Keratinocyte (primary cell): ENCODE measurements at regions not wholly inside any gene's neighbourhood (a gene's known extent, or its start where the extent isn't known, plus 50 kb on each side); places are given as distances from the start of the nearest gene placed in this dataset.

Experiments
- EZH2 ChIP-seq: IDR thresholded peaks from one replicate; pipeline ENCODE4 v1.6.1; 2012; ENCODE audit warnings: inconsistent platforms, mild to moderate bottlenecking, low read length, moderate library complexity
- TF ChIP-seq, protein P1 (sequence below), 3 experiments: IDR thresholded peaks in 1 of 3; conservative IDR thresholded peaks in 1 of 3; optimal IDR thresholded peaks in 1 of 3; 2 replicates in 2 of 3; 3 replicates in 1 of 3; pipeline versions ENCODE3 to v1.5.1; 2011; ENCODE audit warnings: low read length in 3 of 3, mild to moderate bottlenecking in 3 of 3, moderate library complexity in 2 of 3, control low read depth in 1 of 3, inconsistent platforms in 1 of 3; ENCODE audit not compliant: insufficient read depth in 2 of 3; ENCODE audit errors: extremely low read depth in 1 of 3

DNA sequence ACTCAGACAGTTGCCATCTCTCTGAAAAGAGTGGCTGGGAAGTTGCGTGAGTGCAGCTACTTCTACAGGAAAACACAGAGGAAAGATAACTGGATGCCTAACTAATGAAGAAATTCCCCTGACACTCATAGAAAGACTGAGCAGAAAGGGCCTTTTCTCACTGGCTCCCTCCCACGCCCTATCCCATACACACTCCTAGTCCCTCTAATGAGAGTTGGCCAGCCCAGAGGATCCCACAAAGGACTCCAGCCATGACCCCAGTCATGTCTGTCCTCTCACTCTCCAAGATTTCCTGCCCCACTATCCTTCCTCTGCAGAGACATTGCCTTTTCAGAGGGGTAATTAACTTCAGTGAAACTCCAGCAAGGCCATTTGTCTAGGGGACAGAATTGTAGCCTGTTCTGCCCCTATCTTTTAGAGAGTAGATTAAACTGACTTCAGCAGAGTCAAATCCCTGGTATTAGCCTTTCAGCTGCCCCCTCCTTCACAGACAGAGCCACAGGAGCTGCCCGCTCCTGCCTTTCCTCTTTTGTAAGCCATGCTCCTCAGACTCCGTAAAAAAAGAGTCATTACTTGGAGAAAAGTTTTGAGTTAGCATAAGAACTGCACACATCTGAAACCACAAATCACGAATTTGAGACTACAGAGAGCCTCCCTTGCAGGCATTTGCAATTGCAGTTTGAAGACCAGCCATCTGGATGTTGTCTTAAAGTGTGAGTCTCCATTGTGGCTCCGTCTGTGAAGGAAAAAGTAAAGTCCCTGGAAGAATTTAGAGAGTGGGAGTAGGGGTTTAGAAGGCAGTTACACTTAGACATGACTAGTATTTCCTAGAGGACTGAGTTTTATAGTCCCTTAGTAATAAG, 129.1 kb upstream of the SEMA6D start:
- TF ChIP-seq, protein P1, sequence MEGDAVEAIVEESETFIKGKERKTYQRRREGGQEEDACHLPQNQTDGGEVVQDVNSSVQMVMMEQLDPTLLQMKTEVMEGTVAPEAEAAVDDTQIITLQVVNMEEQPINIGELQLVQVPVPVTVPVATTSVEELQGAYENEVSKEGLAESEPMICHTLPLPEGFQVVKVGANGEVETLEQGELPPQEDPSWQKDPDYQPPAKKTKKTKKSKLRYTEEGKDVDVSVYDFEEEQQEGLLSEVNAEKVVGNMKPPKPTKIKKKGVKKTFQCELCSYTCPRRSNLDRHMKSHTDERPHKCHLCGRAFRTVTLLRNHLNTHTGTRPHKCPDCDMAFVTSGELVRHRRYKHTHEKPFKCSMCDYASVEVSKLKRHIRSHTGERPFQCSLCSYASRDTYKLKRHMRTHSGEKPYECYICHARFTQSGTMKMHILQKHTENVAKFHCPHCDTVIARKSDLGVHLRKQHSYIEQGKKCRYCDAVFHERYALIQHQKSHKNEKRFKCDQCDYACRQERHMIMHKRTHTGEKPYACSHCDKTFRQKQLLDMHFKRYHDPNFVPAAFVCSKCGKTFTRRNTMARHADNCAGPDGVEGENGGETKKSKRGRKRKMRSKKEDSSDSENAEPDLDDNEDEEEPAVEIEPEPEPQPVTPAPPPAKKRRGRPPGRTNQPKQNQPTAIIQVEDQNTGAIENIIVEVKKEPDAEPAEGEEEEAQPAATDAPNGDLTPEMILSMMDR (optimal IDR thresholded peaks at IDR 0.05 in 1 of 3, IDR thresholded peaks at IDR 0.05 in 1 of 3, conservative IDR thresholded peaks at IDR 0.05 in 1 of 3; ENCODE audit: extremely low read depth in 1 of 3, insufficient read depth in 2 of 3, low read length in 3 of 3): no peak
- TF ChIP-seq EZH2: no peak
